Femur (tissue), 1 donor: ENCODE measurements at regions not wholly inside any gene's neighbourhood (a gene's known extent, or its start where the extent isn't known, plus 50 kb on each side); places are given as distances from the start of the nearest gene placed in this dataset.
"Not testable (repeated sequence)": the region's sequence is repeated elsewhere in the genome, so short reads cannot be mapped to it uniquely, and the experiment has no call there.

Experiments used
- DNase-seq: peaks from one replicate; pipeline ENCODE4 v3.0.0-alpha.2; 2017

- no peak for DNase-seq
Measured at GRCh38 chr6:122143813-122144601, 255.4 kb upstream of the HSF2 start.

GRCh38 chr6:122145246-122145645 lies 254.2 kb upstream of the HSF2 start:
- no peak for DNase-seq

- DNase-seq, result no peak
Measured at GRCh38 chr6:122145741-122146240, 253.7 kb upstream of the HSF2 start.

- DNase-seq, result no peak
Measured at GRCh38 chr6:122147291-122147690, 252.2 kb upstream of the HSF2 start.

GRCh38 chr6:122151066-122151465 lies 248.4 kb upstream of the HSF2 start:
- DNase-seq, result no peak

- DNase-seq, result no peak
Measured at GRCh38 chr6:122151763-122152162, 247.7 kb upstream of the HSF2 start.

- DNase-seq, result no peak
Measured at GRCh38 chr6:122153557-122153956, 245.9 kb upstream of the HSF2 start.

GRCh38 chr6:122154155-122154554 lies 245.3 kb upstream of the HSF2 start:
- no peak for DNase-seq

- peak; percentile 25 for DNase-seq
Measured at GRCh38 chr6:122154912-122155575, 244.4 kb upstream of the HSF2 start.

- DNase-seq, result no peak
Measured at GRCh38 chr6:122161136-122161535, 238.3 kb upstream of the HSF2 start.

- no peak for DNase-seq
Measured at GRCh38 chr6:122165014-122165413, 234.4 kb upstream of the HSF2 start.

GRCh38 chr6:122170274-122170673 lies 229.2 kb upstream of the HSF2 start:
- DNase-seq, result no peak

GRCh38 chr6:122178988-122179387 lies 220.5 kb upstream of the HSF2 start:
- DNase-seq, result no peak

- DNase-seq, result peak; percentile 54
Measured at GRCh38 chr6:122180132-122180531, 219.3 kb upstream of the HSF2 start.

- DNase-seq, result no peak
Measured at GRCh38 chr6:122182061-122182460, 217.4 kb upstream of the HSF2 start.

GRCh38 chr6:122184401-122184827 lies 215.0 kb upstream of the HSF2 start:
- DNase-seq, result no peak

- not testable (repeated sequence) for DNase-seq
Measured at GRCh38 chr6:122185458-122185857, 214.0 kb upstream of the HSF2 start.

GRCh38 chr6:122187186-122187585 lies 212.3 kb upstream of the HSF2 start:
- DNase-seq, result no peak

GRCh38 chr6:122198922-122199321 lies 200.5 kb upstream of the HSF2 start:
- DNase-seq, result no peak

- DNase-seq, result no peak
Measured at GRCh38 chr6:122200440-122200839, 199.0 kb upstream of the HSF2 start.

GRCh38 chr6:122202576-122203137 lies 196.8 kb upstream of the HSF2 start:
- no peak for DNase-seq

GRCh38 chr6:122207061-122207460 lies 192.4 kb upstream of the HSF2 start:
- no peak for DNase-seq

- no peak for DNase-seq
Measured at GRCh38 chr6:122207794-122208193, 191.7 kb upstream of the HSF2 start.
